GM12878 (cell line): ENCODE measurements at regions not wholly inside any gene's neighbourhood (a gene's known extent, or its start where the extent isn't known, plus 50 kb on each side); places are given as distances from the start of the nearest gene placed in this dataset.

Experiments
- ATAC-seq: fragments of 200-7000 bp; cut with Tn5 transposase; 3 replicates; pipeline ENCODE4 v1.9.1; 2020; ENCODE audit warnings: mild to moderate bottlenecking, moderate library complexity
- BruUV-seq: library from RNA; stranded (reverse); fragments of 400-500 nt; replicated peaks from 2 replicates; lab custom pipeline; 2021; lab: Mats Ljungman, UMichigan
- CTCF ChIA-PET: fragments of 300-600 bp; sonication (Branson Sonifier 250); formaldehyde crosslinking; extraction: SDS; loops from one replicate; lab custom pipeline; 2021; ENCODE audit warnings: inconsistent platforms; lab: Yijun Ruan, JAX
- POLR2A ChIA-PET: fragments of 350-600 bp; formaldehyde crosslinking; extraction: SDS; loops from one replicate; lab custom pipeline; 2021; ENCODE audit warnings: inconsistent platforms; lab: Charles Lee
- RAD21 ChIA-PET: fragments of 300-600 bp; sonication (Branson Sonifier 250); formaldehyde crosslinking; loops from one replicate; lab custom pipeline; 2023; ENCODE audit warnings: antibody characterized with exemption; ENCODE audit not compliant: unreplicated experiment; lab: Charles Lee
- SMC1A ChIA-PET: fragments of 300-600 bp; sonication (Branson Sonifier 250); formaldehyde crosslinking; loops from one replicate; lab custom pipeline; 2023; ENCODE audit not compliant: unreplicated experiment, uncharacterized antibody; lab: Charles Lee
- DNase-seq: peaks from one replicate; pipeline ENCODE4 v3.0.0-alpha.2; 2011; ENCODE audit warnings: low read depth, low spot score
- FAIRE-seq: peaks from 3 replicates; lab custom pipeline; 2011; peaks lifted over from hg19 to GRCh38; lab: Jason Lieb, UNC
- H2AFZ ChIP-seq: 2 replicates; pipeline ENCODE4 v1.6.0; 2011; ENCODE audit warnings: low read depth, low read length, control low read depth; ENCODE audit not compliant: control insufficient read depth
- H3K27ac ChIP-seq: 2 replicates; pipeline ENCODE4 v1.5.1; 2011; ENCODE audit warnings: control low read depth; ENCODE audit not compliant: control insufficient read depth, insufficient read depth
- H3K27me3 ChIP-seq, 2 experiments: replicated peaks in 1 of 2; 2 replicates each; pipeline versions ENCODE4 v1.6.0 to v1.6.1; 2011; ENCODE audit warnings: low read length in 1 of 2; ENCODE audit not compliant: control insufficient read depth in 2 of 2, insufficient read depth in 2 of 2
- H3K36me3 ChIP-seq, 2 experiments: 2 replicates each; pipeline ENCODE4 v1.5.1; 2011; ENCODE audit warnings: low read length in 1 of 2; ENCODE audit not compliant: control insufficient read depth in 2 of 2, insufficient read depth in 2 of 2
- H3K4me1 ChIP-seq: 2 replicates; pipeline ENCODE4 v1.6.1; 2011; ENCODE audit warnings: mild to moderate bottlenecking, low read length, moderate library complexity, mixed read lengths; ENCODE audit not compliant: control insufficient read depth, insufficient read depth
- H3K4me2 ChIP-seq: 2 replicates; pipeline ENCODE4 v1.6.0; 2011; ENCODE audit warnings: control low read depth; ENCODE audit not compliant: control insufficient read depth, insufficient read depth
- H3K4me3 ChIP-seq: fragments of 200-600 bp; sonication (generic); 2 replicates; pipeline ENCODE4 v1.5.1; 2016
- H3K79me2 ChIP-seq: 2 replicates; pipeline ENCODE4 v1.6.0; 2011; ENCODE audit warnings: low read length; ENCODE audit not compliant: control insufficient read depth, insufficient read depth
- H3K9ac ChIP-seq: 2 replicates; pipeline ENCODE4 v1.8.0; 2011; ENCODE audit warnings: low read length, control low read depth, mixed read lengths; ENCODE audit not compliant: control insufficient read depth, insufficient read depth
- H3K9me3 ChIP-seq: replicated peaks from 3 replicates; pipeline ENCODE4 v1.5.1; 2011; ENCODE audit warnings: mild to moderate bottlenecking, low read length; ENCODE audit not compliant: control insufficient read depth, insufficient read depth
- H4K20me1 ChIP-seq: 2 replicates; pipeline ENCODE4 v1.6.0; 2011; ENCODE audit not compliant: control insufficient read depth, insufficient read depth
- ASH2L ChIP-seq: fragments of 300-600, 200-600 bp; sonication (generic); IDR thresholded peaks from 2 replicates; pipeline ENCODE4 v1.6.1; 2017; ENCODE audit warnings: low read depth, mild to moderate bottlenecking, borderline replicate concordance
- E2F8 ChIP-seq: fragments of 450-650 bp; IDR thresholded peaks from 2 replicates; pipeline ENCODE4 v1.6.1; 2018; ENCODE audit warnings: mild to moderate bottlenecking, low read depth, moderate library complexity; ENCODE audit not compliant: partially characterized antibody
- E4F1 ChIP-seq: fragments of 450-650 bp; IDR thresholded peaks from 2 replicates; pipeline ENCODE4 v1.6.1; 2018; ENCODE audit warnings: borderline replicate concordance, mild to moderate bottlenecking; ENCODE audit not compliant: partially characterized antibody
- EED ChIP-seq: sonication (generic); IDR thresholded peaks from 2 replicates; pipeline ENCODE4 v1.6.1; 2016; ENCODE audit warnings: antibody characterized with exemption, low read depth
- ESRRA ChIP-seq: IDR thresholded peaks from 2 replicates; pipeline ENCODE4 v1.6.1; 2012; ENCODE audit warnings: mild to moderate bottlenecking, low read length, improper control_type of control experiment
- MXI1 ChIP-seq: fragments of 150-350 bp; IDR thresholded peaks from 2 replicates; pipeline ENCODE4 v1.6.1; 2011; ENCODE audit warnings: low read depth, mild to moderate bottlenecking, inconsistent platforms, low read length, improper control_type of control experiment
- NR2C2 ChIP-seq: IDR thresholded peaks from 2 replicates; pipeline ENCODE4 v1.6.1; 2011; ENCODE audit warnings: borderline replicate concordance, low read depth; ENCODE audit not compliant: control insufficient read depth, insufficient read length
- RB1 ChIP-seq: fragments of 450-650 bp; formaldehyde crosslinking; IDR thresholded peaks from 2 replicates; pipeline ENCODE4 v1.6.1; 2017; ENCODE audit warnings: mild to moderate bottlenecking, borderline replicate concordance
- RCOR1 ChIP-seq: conservative IDR thresholded peaks from 2 replicates; pipeline ENCODE4 v1.6.1; 2012; ENCODE audit warnings: low read depth, low read length, improper control_type of control experiment
- SIN3A ChIP-seq: IDR thresholded peaks from 2 replicates; pipeline ENCODE4 v1.6.1; 2012; ENCODE audit warnings: low read depth, low read length, improper control_type of control experiment
- SMAD5 ChIP-seq: IDR thresholded peaks from 2 replicates; pipeline ENCODE4 v1.6.1; 2016; ENCODE audit warnings: antibody characterized with exemption, low read depth
- SRF ChIP-seq, 2 experiments: IDR thresholded peaks; 2 replicates each; pipeline ENCODE4 v1.6.1; 2011; ENCODE audit warnings: low read depth in 2 of 2, low read length in 2 of 2, mild to moderate bottlenecking in 1 of 2, moderate library complexity in 1 of 2
- TARDBP ChIP-seq: IDR thresholded peaks from 2 replicates; pipeline ENCODE4 v1.6.1; 2016; ENCODE audit warnings: borderline replicate concordance
- ZNF687 ChIP-seq: fragments of 450-650 bp; IDR thresholded peaks from 2 replicates; pipeline ENCODE4 v1.6.1; 2017; ENCODE audit warnings: mild to moderate bottlenecking, moderate library complexity
- WGBS: methylation state at CpG from one replicate; pipeline ENCODE4 v1.1.6; 2016; ENCODE audit warnings: low lambda C conversion rate; ENCODE audit not compliant: insufficient replicate concordance, insufficient coverage; ENCODE audit errors: missing lambda C conversion rate; 5-methylcytosine and 5-hydroxymethylcytosine counted together
- in situ Hi-C: fragments of 300-500 bp; cut with MboI; formaldehyde crosslinking; loops from 9 replicates; pipeline ENCODE4 v1.14.3; 2018; ENCODE audit warnings: mixed read lengths
- intact Hi-C: fragments of 100-400 bp; cut with micrococcal nuclease; formaldehyde crosslinking; loops from one replicate; pipeline ENCODE4 v1.14.2; 2022; ENCODE audit not compliant: unreplicated experiment

- TF ChIP-seq ZNF687, result no peak
- TF ChIP-seq, all 136 proteins: peak for 0
These were observed 472.9 kb upstream of the AKR1E2 start (continued) for GRCh38 chr10:4353059-4353655.

- H3K27ac ChIP-seq, result no peak overlapping the region
- RAD21 ChIA-PET, result no interaction called here
- no peaks in the 10 kb centered on the region for H3K79me2 ChIP-seq
- CTCF ChIA-PET, result no interaction called here
- H2AFZ ChIP-seq, result no peak overlapping the region
- no peaks in the 10 kb centered on the region for H3K9me3 ChIP-seq
- H3K36me3 ChIP-seq, result no peaks in the 10 kb centered on the region
- H3K4me1 ChIP-seq, result no peaks in the 10 kb centered on the region
- H3K27me3 ChIP-seq, result no peaks in the 10 kb centered on the region
- WGBS, result 34% methylated on average over 7 of the region's 7 CpGs
- H3K4me2 ChIP-seq, result no peak overlapping the region
- no peak for DNase-seq
- no peak for ATAC-seq
- H3K4me3 ChIP-seq, result no peak overlapping the region
- no peak for FAIRE-seq
- no peak overlapping the region for H3K9ac ChIP-seq
- POLR2A ChIA-PET, result no interaction called here
- SMC1A ChIA-PET, result no interaction called here
- intact Hi-C loops, result no loop called here
- H4K20me1 ChIP-seq, result no peaks in the 10 kb centered on the region
- BruUV-seq, result no TSS peak
- in situ Hi-C loops, result no loop called here
- TF ChIP-seq ESRRA (no peak), RB1 (no peak), TARDBP (no peak), MXI1 (no peak), ASH2L (no peak), SMAD5 (no peak), SRF (IDR thresholded peaks at IDR 0.05; ENCODE audit: low read depth in 2 of 2, low read length in 2 of 2) (no peak), E4F1 (no peak), NR2C2 (no peak), EED (no peak), E2F8 (no peak), RCOR1 (no peak), SIN3A (no peak)
These were observed 473.5 kb upstream of the AKR1E2 start for GRCh38 chr10:4352414-4352961.
